AML-193 (cell line): ENCODE measurements at regions not wholly inside any gene's neighbourhood (a gene's known extent, or its start where the extent isn't known, plus 50 kb on each side); places are given as distances from the start of the nearest gene placed in this dataset.

ENCODE experiments used
- DNase-seq, 2 experiments: peaks; one replicate each; lab custom pipeline; 2025; lab: John Stamatoyannopoulos, UW

GRCh38 chr4:173590697-173591096, 60.7 kb upstream of the HAND2 start:
- DNase-seq = no peak

- no peak for DNase-seq
These were observed 56.0 kb upstream of the HAND2 start for GRCh38 chr4:173585876-173586572.

GRCh38 chr4:173584506-173584905, 54.5 kb upstream of the HAND2 start:
- DNase-seq = no peak
